ENCODE measurements at regions not wholly inside any gene's neighbourhood (a gene's known extent, or its start where the extent isn't known, plus 50 kb on each side); places are given as distances from the start of the nearest gene placed in this dataset.

GRCh38 chr2:193847991-193848390, 1653.3 kb upstream of the TMEFF2 start:
- no peak for TF ChIP-seq CTCF (IDR thresholded peaks at IDR 0.05; ENCODE audit: extremely low read depth in 1 of 2, insufficient read depth in 1 of 2, low read depth in 1 of 2, low read length in 2 of 2)
- TF ChIP-seq POLR2A (IDR thresholded peaks at IDR 0.05; ENCODE audit: low read depth, low read length) = no peak
- TF ChIP-seq POLR2AphosphoS5 (IDR thresholded peaks at IDR 0.05; ENCODE audit: insufficient read depth, low read depth, low read length) = no peak
- TF ChIP-seq FOS (IDR thresholded peaks at IDR 0.05; ENCODE audit: borderline replicate concordance, insufficient read depth, low read length) = no peak
- no peak for TF ChIP-seq EZH2 (IDR thresholded peaks at IDR 0.05; ENCODE audit: borderline replicate concordance, low read depth, low read length, severe bottlenecking)

Measured in endothelial cell of umbilical vein (primary cell).